Panc1 (cell line): ENCODE measurements at regions not wholly inside any gene's neighbourhood (a gene's known extent, or its start where the extent isn't known, plus 50 kb on each side); places are given as distances from the start of the nearest gene placed in this dataset.

Source experiments
- ATAC-seq: fragments of 200-7000 bp; cut with Tn5 transposase; 2 replicates; pipeline ENCODE4 v1.9.1; 2020; ENCODE audit warnings: mild to moderate bottlenecking, moderate library complexity
- BruUV-seq: library from RNA; stranded (reverse); fragments of 400-500 nt; replicated peaks from 2 replicates; lab custom pipeline; 2021; lab: Mats Ljungman, UMichigan
- CTCF ChIA-PET: fragments of 300-600 bp; sonication (Branson Sonifier 250); formaldehyde crosslinking; loops from one replicate; lab custom pipeline; 2022; ENCODE audit warnings: antibody characterized with exemption; lab: Charles Lee
- POLR2A ChIA-PET: fragments of 300-600 bp; sonication (Branson Sonifier 250); formaldehyde crosslinking; loops from one replicate; lab custom pipeline; 2022; ENCODE audit warnings: antibody characterized with exemption; lab: Charles Lee
- DNase-seq: peaks from one replicate; pipeline ENCODE4 v3.0.0-alpha.2; 2010; ENCODE audit warnings: low read depth, low spot score
- H3K27ac ChIP-seq: 2 replicates; pipeline ENCODE4 v1.5.1; 2011; ENCODE audit warnings: mild to moderate bottlenecking, low read length, inconsistent platforms
- H3K27me3 ChIP-seq: fragments of 200-500 bp; sonication (Bioruptor generic); 2 replicates; pipeline ENCODE4 v1.6.0; 2014; ENCODE audit warnings: low read length, inconsistent platforms; ENCODE audit not compliant: control insufficient read depth, insufficient read depth
- H3K36me3 ChIP-seq: fragments of 200-500 bp; sonication (Bioruptor generic); 2 replicates; pipeline ENCODE4 v1.5.1; 2014; ENCODE audit warnings: inconsistent platforms, mild to moderate bottlenecking, low read length, moderate library complexity; ENCODE audit not compliant: control insufficient read depth, insufficient read depth
- H3K4me1 ChIP-seq: 2 replicates; pipeline ENCODE4 v1.5.1; 2011; ENCODE audit warnings: inconsistent platforms, mild to moderate bottlenecking, low read length, moderate library complexity; ENCODE audit not compliant: control insufficient read depth, insufficient read depth
- H3K4me3 ChIP-seq, 2 experiments: 2 replicates each; pipeline ENCODE4 v1.5.1; 2011 to 2012; ENCODE audit warnings: low read depth in 2 of 2, low read length in 2 of 2, mild to moderate bottlenecking in 2 of 2, inconsistent platforms in 1 of 2, moderate library complexity in 1 of 2
- H3K9me3 ChIP-seq: fragments of 200-500 bp; sonication (Bioruptor generic); 2 replicates; pipeline ENCODE4 v1.5.1; 2014; ENCODE audit warnings: low read depth, mild to moderate bottlenecking, inconsistent platforms, low read length, moderate library complexity; ENCODE audit not compliant: control insufficient read depth, insufficient read depth
- POLR2AphosphoS5 ChIP-seq: IDR thresholded peaks from 2 replicates; pipeline ENCODE4 v1.6.1; 2012; ENCODE audit warnings: mild to moderate bottlenecking, low read depth, low read length, moderate library complexity
- SIN3A ChIP-seq: IDR thresholded peaks from 2 replicates; pipeline ENCODE4 v1.6.1; 2012; ENCODE audit warnings: low read depth, mild to moderate bottlenecking, low read length, moderate library complexity, borderline replicate concordance; ENCODE audit not compliant: insufficient read depth
- TCF7L2 ChIP-seq: IDR thresholded peaks from 2 replicates; pipeline ENCODE4 v1.6.1; 2011; ENCODE audit warnings: mild to moderate bottlenecking, low read depth, low read length, inconsistent platforms
- in situ Hi-C: cut with HindIII; loops from 2 replicates; pipeline ENCODE4 v1.10.0; 2016; ENCODE audit warnings: low sequenced_read_pairs, low pct_unique_long_range_greater_than_20kb
- intact Hi-C: fragments of 100-400 bp; cut with micrococcal nuclease; formaldehyde crosslinking; loops from one replicate; pipeline ENCODE4 v1.10.0; 2022; ENCODE audit not compliant: unreplicated experiment
- TF ChIP-seq, protein P1 (sequence below), 2 experiments: IDR thresholded peaks; 2 replicates each; pipeline ENCODE4 v1.6.1; 2011 to 2012; ENCODE audit warnings: low read depth in 2 of 2, control low read depth in 1 of 2, low read length in 1 of 2, mild to moderate bottlenecking in 1 of 2, moderate library complexity in 1 of 2; ENCODE audit not compliant: insufficient read depth in 1 of 2
- TF ChIP-seq, protein P2 (sequence below): fragments of 450-650 bp; IDR thresholded peaks from 2 replicates; pipeline ENCODE4 v1.5.1; 2017; ENCODE audit warnings: mild to moderate bottlenecking

DNA sequence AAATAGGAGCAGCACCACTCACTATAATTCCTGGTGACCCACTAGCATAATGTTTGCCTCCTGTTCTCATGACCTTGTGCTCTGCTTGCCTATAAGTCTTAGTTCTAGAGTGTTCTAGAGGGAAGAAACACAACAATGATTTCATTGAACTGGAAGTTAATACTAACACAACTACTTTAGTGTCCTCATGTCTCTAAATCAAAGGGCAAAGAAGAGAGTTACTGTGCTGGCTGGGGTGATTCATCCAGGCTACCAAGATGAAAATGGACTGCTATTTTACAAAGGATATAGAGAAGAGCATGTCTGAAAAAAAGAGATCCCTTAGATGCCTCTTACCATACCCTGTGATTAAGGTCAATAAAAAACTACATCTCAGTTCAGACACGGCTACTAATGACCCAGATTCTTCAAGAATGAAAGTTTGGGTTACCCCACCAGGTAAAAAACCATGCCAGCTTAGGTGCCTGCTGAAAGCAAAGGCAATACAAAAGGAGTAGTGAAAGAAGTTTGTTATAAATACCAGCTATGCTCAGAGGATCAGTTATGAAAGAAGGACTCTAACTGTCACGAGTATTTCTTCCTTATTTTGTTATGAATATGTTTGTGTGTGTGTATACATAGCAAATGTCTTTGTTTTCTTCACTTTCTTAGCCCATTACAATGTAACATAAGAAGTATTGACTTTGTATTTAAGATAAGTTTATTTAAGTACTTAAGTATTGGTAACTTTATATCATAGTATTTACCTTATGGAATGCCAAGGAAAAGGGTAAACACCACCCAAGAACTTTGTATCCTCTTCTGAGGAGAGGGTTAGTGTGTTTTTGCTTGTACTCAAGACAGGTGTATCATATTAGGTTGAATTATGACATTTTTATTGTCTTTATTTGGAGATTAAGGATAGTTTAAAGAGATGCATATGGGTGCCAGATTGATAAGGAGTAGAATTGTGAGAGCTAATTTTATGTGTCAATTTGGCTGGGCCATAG is 314.1 kb upstream of the PTGER4 start:
- POLR2A ChIA-PET: no interaction called here
- H3K4me1 ChIP-seq: no peaks in the 10 kb centered on the region
- ATAC-seq: no peak
- in situ Hi-C loops: no loop called here
- no TSS peak for BruUV-seq
- no peaks in the 10 kb centered on the region for H3K9me3 ChIP-seq
- DNase-seq: no peak
- no peaks in the 10 kb centered on the region for H3K27me3 ChIP-seq
- CTCF ChIA-PET: no interaction called here
- no peak overlapping the region for H3K4me3 ChIP-seq
- TF ChIP-seq, protein P1, sequence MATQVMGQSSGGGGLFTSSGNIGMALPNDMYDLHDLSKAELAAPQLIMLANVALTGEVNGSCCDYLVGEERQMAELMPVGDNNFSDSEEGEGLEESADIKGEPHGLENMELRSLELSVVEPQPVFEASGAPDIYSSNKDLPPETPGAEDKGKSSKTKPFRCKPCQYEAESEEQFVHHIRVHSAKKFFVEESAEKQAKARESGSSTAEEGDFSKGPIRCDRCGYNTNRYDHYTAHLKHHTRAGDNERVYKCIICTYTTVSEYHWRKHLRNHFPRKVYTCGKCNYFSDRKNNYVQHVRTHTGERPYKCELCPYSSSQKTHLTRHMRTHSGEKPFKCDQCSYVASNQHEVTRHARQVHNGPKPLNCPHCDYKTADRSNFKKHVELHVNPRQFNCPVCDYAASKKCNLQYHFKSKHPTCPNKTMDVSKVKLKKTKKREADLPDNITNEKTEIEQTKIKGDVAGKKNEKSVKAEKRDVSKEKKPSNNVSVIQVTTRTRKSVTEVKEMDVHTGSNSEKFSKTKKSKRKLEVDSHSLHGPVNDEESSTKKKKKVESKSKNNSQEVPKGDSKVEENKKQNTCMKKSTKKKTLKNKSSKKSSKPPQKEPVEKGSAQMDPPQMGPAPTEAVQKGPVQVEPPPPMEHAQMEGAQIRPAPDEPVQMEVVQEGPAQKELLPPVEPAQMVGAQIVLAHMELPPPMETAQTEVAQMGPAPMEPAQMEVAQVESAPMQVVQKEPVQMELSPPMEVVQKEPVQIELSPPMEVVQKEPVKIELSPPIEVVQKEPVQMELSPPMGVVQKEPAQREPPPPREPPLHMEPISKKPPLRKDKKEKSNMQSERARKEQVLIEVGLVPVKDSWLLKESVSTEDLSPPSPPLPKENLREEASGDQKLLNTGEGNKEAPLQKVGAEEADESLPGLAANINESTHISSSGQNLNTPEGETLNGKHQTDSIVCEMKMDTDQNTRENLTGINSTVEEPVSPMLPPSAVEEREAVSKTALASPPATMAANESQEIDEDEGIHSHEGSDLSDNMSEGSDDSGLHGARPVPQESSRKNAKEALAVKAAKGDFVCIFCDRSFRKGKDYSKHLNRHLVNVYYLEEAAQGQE (IDR thresholded peaks at IDR 0.05; ENCODE audit: insufficient read depth in 1 of 2, low read depth in 2 of 2, low read length in 1 of 2): no peak
- intact Hi-C loops: no loop called here
- H3K27ac ChIP-seq: no peak overlapping the region
- H3K36me3 ChIP-seq: no peaks in the 10 kb centered on the region

DNA sequence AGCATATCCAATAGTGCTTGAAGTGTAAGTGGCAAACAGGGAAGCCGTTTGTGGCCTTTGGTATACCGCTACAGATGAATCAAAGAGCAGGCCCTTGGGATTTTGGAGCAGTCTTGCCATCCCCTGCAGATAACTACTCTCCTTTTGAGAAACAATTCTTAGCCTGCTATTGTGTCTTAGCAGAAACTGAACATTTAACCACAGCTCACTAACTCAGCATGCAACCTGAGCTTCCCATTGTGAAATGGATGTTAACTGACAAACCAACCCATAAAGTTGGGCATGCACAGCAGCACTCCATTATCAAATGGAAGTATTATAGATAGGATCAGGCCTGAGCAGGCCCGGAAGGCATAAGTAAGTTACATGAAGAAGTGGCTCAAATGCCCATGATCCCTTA is 315.3 kb upstream of the PTGER4 start:
- H3K27me3 ChIP-seq: no peaks in the 10 kb centered on the region
- ATAC-seq (no peak), DNase-seq (no peak)
- TF ChIP-seq POLR2AphosphoS5 (no peak), TCF7L2 (no peak), SIN3A (no peak)
- TF ChIP-seq, protein P1 (IDR thresholded peaks at IDR 0.05; ENCODE audit: insufficient read depth in 1 of 2, low read depth in 2 of 2, low read length in 1 of 2): no peak
- TF ChIP-seq, protein P2, sequence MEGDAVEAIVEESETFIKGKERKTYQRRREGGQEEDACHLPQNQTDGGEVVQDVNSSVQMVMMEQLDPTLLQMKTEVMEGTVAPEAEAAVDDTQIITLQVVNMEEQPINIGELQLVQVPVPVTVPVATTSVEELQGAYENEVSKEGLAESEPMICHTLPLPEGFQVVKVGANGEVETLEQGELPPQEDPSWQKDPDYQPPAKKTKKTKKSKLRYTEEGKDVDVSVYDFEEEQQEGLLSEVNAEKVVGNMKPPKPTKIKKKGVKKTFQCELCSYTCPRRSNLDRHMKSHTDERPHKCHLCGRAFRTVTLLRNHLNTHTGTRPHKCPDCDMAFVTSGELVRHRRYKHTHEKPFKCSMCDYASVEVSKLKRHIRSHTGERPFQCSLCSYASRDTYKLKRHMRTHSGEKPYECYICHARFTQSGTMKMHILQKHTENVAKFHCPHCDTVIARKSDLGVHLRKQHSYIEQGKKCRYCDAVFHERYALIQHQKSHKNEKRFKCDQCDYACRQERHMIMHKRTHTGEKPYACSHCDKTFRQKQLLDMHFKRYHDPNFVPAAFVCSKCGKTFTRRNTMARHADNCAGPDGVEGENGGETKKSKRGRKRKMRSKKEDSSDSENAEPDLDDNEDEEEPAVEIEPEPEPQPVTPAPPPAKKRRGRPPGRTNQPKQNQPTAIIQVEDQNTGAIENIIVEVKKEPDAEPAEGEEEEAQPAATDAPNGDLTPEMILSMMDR: no peak
- ChIA-PET POLR2A (no interaction called here), CTCF (no interaction called here)
- in situ Hi-C loops: no loop called here
- H3K4me1 ChIP-seq: no peaks in the 10 kb centered on the region
- no peak overlapping the region for H3K27ac ChIP-seq
- intact Hi-C loops: no loop called here
- no peaks in the 10 kb centered on the region for H3K36me3 ChIP-seq
- no peaks in the 10 kb centered on the region for H3K9me3 ChIP-seq
- no TSS peak for BruUV-seq
- H3K4me3 ChIP-seq: no peak overlapping the region
